ENCODE measurements at regions not wholly inside any gene's neighbourhood (a gene's known extent, or its start where the extent isn't known, plus 50 kb on each side); places are given as distances from the start of the nearest gene placed in this dataset.

DNA sequence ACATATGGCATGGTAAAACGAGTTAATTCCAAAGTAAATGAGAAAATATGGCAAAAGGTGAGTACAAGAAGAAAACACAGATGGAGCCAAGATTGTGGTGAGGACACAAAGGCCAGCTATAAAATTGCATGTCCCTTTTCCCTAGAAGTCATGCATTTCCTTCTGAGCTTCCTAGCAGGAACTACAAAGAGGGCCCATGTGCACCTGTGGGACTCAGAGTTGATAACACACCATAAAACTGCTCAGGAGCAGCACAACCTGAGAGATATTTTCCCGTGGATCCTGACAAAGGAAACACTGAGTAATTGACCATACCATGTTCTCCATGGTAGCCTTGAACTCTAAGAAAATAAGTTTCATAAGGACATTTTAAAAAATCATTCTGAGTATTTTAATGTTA lies 228.3 kb downstream of the DLEU7 start:
- no peak for ATAC-seq
- Histone ChIP-seq H3K4me3 (no peak overlapping the region), H3K4me1 (no peaks in the 10 kb centered on the region), H3K27me3 (no peaks in the 10 kb centered on the region), H3K27ac (no peak overlapping the region), H3K36me3 (no peaks in the 10 kb centered on the region), H3K9me3 (no peaks in the 10 kb centered on the region)
- TF ChIP-seq, protein P1, sequence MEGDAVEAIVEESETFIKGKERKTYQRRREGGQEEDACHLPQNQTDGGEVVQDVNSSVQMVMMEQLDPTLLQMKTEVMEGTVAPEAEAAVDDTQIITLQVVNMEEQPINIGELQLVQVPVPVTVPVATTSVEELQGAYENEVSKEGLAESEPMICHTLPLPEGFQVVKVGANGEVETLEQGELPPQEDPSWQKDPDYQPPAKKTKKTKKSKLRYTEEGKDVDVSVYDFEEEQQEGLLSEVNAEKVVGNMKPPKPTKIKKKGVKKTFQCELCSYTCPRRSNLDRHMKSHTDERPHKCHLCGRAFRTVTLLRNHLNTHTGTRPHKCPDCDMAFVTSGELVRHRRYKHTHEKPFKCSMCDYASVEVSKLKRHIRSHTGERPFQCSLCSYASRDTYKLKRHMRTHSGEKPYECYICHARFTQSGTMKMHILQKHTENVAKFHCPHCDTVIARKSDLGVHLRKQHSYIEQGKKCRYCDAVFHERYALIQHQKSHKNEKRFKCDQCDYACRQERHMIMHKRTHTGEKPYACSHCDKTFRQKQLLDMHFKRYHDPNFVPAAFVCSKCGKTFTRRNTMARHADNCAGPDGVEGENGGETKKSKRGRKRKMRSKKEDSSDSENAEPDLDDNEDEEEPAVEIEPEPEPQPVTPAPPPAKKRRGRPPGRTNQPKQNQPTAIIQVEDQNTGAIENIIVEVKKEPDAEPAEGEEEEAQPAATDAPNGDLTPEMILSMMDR (IDR thresholded peaks at IDR 0.05), result no peak
- no peak for TF ChIP-seq POLR2A (IDR thresholded peaks at IDR 0.05)
- no peak for DNase-seq
- 58% methylated on average over 2 of the region's 2 CpGs for WGBS (ENCODE audit: insufficient coverage, low coverage, low lambda C conversion rate, missing lambda C conversion rate)
- intact Hi-C loops (cut with DNase I), result no loop called here

DNA sequence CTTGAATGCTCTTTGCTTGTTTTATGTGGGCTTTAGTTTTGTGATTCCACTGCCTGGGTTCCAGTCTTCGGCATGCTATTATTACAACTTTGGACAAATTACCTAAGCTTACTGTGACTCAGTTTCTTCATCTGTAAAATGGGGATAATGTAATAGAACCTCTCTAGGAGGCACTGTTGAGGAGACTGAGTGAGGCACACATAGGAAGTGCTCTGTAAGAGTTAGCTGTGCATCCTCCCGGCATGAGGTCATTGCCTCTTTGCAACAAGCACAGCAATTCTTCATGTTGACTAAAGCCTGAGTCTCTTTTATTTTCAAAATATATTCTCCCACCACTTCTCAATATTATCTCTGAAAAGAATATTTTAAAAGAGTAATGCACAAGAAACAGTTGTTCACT lies 227.4 kb downstream of the DLEU7 start:
- intact Hi-C loops (cut with DNase I), result no loop called here
- 80% methylated on average over 2 of the region's 2 CpGs for WGBS (ENCODE audit: insufficient coverage, low coverage, low lambda C conversion rate, missing lambda C conversion rate)

DNA sequence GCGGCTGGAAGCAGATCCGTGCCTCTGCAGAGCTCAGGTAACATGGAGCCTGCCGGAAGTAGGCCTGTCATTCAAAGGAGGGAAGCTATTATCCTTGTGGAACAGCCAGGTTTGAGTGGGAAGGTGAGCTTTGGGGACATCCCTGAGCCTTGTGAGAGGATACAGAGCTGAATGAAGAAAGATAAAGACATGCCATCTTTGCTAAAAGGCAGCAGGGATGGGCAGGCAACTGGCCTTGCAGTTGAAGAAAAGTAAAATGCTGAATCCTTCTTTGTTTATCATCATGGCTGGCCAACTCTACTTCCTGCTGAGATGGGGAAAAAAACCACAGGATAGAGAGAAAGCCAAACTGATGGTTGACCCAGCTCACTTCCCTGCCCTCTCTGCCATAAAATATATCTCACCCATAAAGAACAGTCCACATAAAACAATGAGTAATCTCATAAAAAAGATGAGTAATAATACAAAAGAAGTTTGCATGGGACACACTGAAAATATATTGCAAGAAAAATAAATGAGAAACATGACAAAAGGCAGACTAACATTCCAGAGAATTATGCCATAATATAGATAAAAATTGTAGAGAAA lies 226.3 kb downstream of the DLEU7 start:
- ATAC-seq (no peak), DNase-seq (no peak)
- WGBS (ENCODE audit: insufficient coverage, low coverage, low lambda C conversion rate, missing lambda C conversion rate), result 79% methylated on average over 3 of the region's 3 CpGs
- no peaks in the 10 kb centered on the region for H3K9me3 ChIP-seq
- no peaks in the 10 kb centered on the region for H3K36me3 ChIP-seq
- TF ChIP-seq POLR2A (IDR thresholded peaks at IDR 0.05), result no peak
- TF ChIP-seq, protein P1 (IDR thresholded peaks at IDR 0.05), result no peak
- intact Hi-C loops (cut with DNase I), result no loop called here
- H3K4me1 ChIP-seq, result no peaks in the 10 kb centered on the region
- no peak overlapping the region for H3K27ac ChIP-seq
- H3K27me3 ChIP-seq, result no peaks in the 10 kb centered on the region
- no peak overlapping the region for H3K4me3 ChIP-seq

More for the DNA sequence above, 227.4 kb downstream of the DLEU7 start:
- ATAC-seq (no peak), DNase-seq (no peak)
- Histone ChIP-seq H3K4me1 (no peaks in the 10 kb centered on the region), H3K9me3 (no peaks in the 10 kb centered on the region), H3K4me3 (no peak overlapping the region), H3K27me3 (no peaks in the 10 kb centered on the region), H3K36me3 (no peaks in the 10 kb centered on the region), H3K27ac (no peak overlapping the region)
- TF ChIP-seq, protein P1 (IDR thresholded peaks at IDR 0.05), result no peak
- no peak for TF ChIP-seq POLR2A (IDR thresholded peaks at IDR 0.05)

DNA sequence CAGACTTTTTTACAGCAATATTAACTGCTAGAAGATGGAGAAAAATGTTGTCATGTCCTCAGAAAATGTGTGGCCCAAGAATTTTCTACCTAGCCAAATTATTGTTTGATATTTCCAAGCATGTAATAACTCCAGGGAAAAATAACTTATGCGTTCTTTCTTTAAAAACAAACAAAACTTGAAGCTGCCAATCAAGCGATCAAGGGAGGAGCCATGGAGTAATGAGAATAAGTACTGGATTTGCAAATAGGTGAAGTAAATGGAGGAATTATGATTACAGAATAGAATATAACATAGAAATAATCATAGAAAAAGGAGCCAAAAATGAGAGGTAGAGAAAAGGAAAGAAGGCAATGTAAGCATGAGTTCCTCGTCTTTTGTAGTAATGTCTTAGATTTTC lies 225.3 kb downstream of the DLEU7 start:
- intact Hi-C loops (cut with DNase I), result no loop called here
- WGBS (ENCODE audit: insufficient coverage, low coverage, low lambda C conversion rate, missing lambda C conversion rate), result 95% methylated on average over 3 of the region's 3 CpGs

More for the DNA sequence above, 225.3 kb downstream of the DLEU7 start:
- ATAC-seq (no peak), DNase-seq (no peak)
- no peaks in the 10 kb centered on the region for H3K4me1 ChIP-seq
- no peak overlapping the region for H3K27ac ChIP-seq
- TF ChIP-seq, protein P1 (IDR thresholded peaks at IDR 0.05), result no peak
- no peak for TF ChIP-seq POLR2A (IDR thresholded peaks at IDR 0.05)
- H3K4me3 ChIP-seq, result no peak overlapping the region
- H3K36me3 ChIP-seq, result no peaks in the 10 kb centered on the region
- no peaks in the 10 kb centered on the region for H3K27me3 ChIP-seq
- no peaks in the 10 kb centered on the region for H3K9me3 ChIP-seq
